HG03280 (cell line): ENCODE measurements at regions not wholly inside any gene's neighbourhood (a gene's known extent, or its start where the extent isn't known, plus 50 kb on each side); places are given as distances from the start of the nearest gene placed in this dataset.

Experiments used
- ATAC-seq: cut with Tn5 transposase; IDR thresholded peaks from one replicate; pipeline ENCODE4 v1.9.1; 2021; ENCODE audit warnings: mild to moderate bottlenecking, moderate library complexity; ENCODE audit not compliant: unreplicated experiment

DNA sequence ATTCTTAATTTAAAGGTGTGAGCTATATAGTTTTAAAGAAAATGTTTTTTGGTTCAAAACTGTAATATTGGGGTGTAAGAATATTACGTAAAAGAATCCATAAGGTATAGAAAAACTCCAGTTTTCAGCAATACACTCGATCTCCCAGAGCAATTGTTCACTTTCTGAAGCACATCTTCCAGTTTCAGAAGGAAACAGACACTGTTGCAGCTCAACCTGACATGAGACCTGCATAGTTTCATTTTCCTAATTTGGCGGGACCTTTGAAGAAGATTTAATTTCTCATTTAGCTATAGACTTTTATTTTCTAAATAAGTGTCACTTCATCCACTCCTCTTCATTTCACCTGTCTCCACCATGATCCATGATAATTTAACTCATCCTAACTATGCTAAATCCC is 281.5 kb downstream of the HTR1B start:
- no peak for ATAC-seq

DNA sequence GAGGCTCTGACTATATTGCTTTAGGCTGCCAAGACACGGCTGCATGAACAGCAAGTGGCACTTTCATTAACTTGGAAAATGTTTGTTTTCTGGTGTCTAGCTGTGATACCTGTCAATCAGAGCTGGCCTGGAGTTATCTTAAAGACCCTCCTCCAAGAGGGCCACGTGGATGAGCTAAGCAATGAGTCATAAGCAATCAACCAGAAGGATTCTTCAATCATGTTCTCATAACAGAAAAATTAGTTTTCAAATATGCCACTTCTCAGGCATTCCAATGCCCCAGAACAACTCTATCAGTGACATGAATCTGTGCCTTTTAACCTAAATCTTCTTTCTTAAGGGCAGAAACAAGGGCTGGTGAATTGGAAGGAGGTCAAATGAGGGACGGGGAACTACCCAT is 283.0 kb downstream of the HTR1B start:
- ATAC-seq: no peak

DNA sequence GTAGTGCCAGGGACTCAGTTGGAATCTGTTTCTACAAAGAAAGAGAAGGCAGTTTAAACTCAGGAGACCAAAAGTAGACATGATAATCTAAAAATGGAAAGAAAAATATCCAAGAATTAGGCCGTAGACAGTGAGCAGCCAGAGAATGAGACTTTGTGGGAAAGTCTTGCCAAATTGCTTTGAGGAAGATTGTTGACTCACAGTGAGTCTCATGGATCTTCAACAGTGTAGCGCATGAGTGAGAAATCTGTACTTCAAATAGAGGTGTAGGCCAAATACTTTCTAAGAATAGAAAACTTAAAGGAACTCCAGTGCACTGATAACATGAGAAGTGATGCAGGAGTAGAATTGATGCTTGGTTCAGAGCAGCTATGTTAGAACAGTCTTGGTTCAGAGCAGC is 284.5 kb downstream of the HTR1B start:
- ATAC-seq: no peak

DNA sequence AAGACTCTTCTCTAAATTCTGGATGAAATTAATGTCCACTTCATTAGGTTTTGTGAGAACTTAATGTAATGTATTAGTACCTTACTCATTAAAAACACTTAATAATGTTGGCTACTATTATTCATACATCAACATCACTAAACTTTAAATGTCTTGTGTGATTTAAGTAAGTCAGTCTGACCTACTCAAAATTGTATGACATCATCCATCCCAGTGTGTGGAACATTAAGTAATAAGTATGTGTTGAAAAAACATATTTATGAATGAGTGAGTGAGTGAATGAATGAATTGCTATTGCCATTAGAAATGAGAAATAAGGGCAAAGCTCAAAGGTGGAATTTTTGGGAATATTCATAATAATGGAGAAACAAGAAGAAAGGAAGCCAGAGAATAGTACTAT is 285.8 kb downstream of the HTR1B start:
- ATAC-seq: no peak

DNA sequence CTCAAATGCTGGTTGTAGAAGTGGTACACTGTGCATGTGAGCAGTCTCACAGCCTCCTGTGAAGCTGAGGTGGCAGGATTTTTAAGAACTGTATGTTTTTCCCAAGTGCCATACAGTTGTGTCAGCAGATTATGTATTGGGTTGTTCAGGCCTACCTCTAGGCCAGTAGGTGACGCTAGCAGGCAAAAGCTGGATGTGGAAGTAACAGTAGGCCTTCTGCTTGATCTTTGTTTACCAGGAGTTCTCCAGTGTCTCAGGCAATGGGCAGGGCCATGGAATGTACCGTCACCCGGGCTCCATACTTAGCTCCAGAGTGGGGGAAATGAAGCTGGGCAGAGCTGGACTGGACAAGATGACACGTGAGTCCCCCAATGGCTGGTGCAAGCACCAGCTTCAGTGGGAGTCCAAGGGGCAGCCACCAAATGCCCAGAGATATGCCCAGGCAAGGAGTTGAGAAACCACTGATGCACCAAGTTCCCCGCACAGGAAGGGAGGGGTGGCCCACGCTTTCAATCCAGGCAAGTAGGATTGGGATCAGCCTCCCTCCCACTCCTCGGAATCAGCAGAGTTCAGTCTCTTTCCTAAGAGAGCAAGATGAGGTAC is 289.7 kb downstream of the HTR1B start:
- ATAC-seq: no peak

DNA sequence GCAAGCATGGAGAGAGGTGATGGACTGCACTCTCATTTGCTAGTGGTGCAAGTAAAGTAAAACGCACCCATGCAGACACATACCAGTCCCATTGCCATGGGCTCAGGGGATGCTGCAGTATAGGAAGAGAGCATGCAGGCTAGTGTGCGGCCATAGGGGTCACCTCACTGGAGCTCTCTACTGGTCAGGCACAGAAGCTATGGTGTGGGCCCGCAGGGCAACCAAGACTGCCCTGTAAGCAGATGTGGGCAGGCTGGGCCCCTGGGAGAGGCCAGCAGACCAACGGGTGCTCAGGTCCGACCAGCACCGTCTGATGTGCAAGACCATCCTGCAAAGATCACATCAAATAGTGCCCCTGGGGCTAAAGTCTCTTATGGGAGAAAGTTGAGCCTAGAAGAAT is 290.7 kb downstream of the HTR1B start:
- no peak for ATAC-seq

DNA sequence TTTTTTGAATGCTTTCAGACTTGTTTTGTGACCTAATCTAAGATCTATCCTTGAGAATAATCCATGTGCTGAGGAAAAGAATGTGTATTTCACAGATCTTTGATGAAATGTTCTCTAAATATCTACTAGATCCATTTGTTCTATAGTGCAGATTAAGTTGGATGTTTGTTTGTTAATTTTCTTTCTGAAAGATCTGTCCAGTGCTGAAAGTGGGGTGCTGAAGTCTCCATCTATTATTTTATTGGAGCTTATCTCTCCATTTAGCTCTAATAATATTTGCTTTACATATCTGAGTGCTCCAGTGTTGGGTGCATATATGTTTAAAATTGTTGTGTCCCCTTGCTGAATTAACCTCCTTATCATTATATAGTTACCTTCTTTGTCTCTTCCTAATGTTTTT is 303.6 kb downstream of the HTR1B start:
- no peak for ATAC-seq

DNA sequence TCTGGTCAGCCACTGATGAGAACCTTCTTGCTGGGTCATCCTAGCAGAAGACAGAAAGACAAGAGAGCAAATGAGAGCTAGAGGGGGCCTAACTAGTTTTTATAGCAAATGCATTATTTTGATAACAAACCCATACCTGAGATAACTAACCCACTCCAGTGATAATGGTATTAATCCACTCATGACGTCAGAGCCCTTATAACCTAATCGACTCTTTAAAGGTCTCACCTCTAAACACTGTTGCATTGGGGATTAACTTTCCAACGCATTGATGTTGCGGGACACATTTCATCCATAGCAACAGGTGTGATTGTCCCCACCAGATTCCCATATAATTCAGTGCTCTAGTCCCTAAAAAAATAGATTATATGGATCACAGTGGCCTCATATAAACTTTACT is 312.1 kb downstream of the HTR1B start:
- no peak for ATAC-seq

DNA sequence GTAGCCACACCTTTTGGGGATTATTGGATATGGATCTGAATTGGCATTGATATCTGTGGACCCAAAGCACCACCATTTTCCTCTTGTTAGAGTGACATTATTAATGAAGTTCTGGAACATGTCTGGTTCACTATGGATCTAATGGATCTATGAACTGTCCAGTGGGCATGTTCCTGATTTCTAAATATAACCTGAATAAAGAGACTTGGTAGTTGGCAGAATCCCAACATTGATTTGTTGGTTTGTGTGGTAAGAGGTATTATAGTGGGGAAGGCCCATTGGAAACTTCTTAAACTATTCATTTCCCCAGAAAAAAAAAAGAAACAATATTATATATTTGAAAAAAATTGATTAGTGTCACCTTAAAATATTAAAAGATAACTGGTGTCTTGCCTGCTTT is 312.6 kb downstream of the HTR1B start:
- ATAC-seq: no peak

DNA sequence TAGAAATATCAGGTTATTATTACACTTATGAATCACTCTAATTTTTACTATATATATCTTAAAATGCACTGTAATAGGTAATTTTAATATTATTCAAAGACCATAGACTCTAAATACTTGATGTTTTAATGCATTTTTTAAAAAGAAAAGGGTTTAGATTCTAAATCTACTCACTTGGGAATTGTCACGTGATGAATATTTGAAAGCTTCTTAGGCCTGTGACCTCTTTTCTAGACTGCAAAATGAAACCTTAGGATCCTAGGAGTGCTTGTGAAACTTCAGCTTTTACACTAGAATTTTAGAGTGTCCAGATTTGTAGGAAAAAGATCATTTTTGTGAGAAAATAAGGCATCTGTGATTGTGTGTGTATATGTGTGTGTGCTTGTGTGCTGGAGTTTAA is 318.0 kb downstream of the HTR1B start:
- ATAC-seq: no peak

DNA sequence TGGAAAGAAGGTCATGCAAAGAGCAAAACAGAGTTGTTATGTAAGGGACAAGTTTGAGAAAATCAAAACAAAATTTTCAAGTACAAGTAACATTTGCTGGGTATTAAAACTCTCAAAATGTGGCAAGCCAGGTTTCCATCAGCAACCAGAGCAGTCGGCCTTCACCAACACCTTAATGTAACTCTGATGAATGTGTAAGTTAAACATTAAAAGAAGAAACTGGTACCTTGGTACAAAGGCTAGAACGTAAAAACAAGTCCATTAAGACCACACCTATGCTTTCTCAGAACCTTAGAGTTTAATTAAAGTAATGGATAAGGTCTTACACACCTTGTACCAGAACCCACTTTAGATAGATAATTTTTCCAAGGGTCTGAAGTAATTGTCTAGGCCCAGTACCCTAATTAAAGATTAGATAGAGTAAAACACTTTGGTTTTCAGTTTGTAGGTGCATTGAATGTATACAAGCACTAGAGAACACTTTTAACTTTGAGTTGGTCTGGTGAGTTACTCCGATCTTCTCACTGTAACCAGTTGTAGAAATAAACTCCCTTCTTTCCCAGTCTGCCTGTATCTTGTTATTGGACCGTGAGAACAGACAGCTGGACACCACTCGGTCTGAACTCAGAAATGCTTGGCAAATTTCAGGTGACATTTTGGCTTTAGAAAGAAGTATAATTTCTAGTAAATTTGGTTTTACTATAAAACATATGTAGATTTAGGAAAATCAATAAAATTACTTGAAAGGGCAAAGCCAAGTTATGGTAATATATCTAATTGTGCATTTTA is 319.4 kb downstream of the HTR1B start:
- ATAC-seq: no peak

DNA sequence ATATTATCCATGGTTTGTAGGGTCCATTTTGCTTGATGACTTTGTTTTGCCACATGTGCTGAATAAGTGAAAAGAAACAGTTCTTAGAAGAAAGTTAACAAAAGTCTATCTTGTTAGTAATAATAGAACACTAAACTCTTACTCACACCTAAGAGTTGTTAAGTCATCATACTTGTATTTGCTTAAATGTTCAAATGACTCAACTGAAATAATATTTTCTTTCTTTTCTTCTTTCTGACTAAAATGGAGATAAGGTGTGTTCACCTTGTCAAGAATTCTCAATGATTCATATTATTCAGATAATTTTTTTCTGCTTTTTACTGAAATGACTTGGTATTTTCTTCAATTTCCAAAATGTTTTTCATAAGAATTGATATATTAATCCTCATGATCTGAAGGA is 327.2 kb downstream of the HTR1B start:
- ATAC-seq: no peak

DNA sequence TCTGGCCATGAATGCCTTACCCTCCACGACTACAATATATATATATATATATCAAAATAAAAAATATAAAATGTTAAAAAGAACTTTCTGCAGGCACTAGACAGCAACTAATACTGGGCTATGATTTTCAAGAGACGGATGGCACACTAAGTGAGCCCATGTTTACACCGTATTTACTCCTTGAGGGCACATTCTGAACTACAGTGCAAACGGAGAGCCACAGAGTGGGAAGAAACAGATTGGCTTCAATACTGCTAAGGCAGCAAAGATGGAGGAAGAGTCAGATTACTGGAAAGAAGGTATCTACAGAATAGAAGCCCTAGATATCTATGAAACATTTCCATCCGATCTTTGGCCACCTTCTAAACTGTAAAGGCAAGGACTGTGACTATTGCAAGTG is 330.3 kb downstream of the HTR1B start:
- no peak for ATAC-seq

DNA sequence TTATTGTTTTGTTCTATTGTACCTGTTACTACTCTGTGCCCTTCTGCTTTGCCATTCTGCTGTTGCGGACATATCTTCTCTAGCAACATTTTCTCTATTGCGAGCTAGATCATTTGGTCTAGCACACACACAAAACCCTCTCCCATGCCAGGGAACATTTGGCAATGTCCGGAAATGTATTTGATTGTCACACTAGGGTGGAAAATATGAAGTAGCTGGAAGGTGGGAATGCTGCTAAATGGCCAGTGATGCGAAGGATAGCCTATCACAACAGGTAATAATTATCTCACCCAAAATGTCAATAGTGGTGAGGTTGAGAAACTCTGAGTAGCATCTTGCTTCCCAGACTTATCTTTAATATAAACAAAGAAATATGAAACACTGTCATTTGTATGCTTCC is 331.9 kb downstream of the HTR1B start:
- no peak for ATAC-seq

DNA sequence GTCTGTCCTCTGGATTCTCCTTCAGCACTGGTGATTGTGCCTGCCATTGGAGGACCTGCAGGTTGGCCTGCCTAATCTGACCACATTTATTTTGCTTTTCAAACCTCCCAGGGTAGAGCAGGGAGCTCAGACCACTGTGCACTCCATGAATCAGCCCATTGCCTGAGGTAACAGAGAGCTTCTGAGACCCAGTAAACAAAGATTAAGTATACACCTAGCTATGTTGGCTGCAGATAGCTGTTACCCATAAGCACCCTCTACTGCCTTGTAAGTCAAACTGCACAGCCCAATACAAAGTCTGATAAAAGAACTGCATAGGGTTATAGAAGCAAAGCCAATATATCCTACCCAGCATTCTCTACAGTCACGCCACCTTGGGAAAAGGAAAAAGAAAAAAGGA is 338.7 kb downstream of the HTR1B start:
- no peak for ATAC-seq

DNA sequence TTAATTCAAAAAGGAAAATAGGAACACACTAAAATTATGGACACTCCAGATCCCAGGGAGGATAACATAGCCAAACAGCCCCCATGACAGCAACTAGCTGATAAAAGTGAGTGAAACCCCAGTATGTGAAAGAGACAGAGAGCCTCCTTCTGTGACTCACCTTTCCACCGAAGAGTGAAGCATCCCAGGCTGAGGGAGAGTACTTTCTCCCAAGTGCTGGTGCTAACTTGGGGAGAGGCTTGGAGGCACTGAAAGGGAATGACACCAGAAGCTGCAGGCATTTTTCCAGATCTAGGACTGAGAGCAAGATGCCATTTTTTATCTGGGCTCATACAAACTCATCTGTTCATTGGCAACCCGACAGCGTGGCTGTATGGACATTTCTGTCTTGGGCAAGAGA is 339.8 kb downstream of the HTR1B start:
- ATAC-seq: no peak

DNA sequence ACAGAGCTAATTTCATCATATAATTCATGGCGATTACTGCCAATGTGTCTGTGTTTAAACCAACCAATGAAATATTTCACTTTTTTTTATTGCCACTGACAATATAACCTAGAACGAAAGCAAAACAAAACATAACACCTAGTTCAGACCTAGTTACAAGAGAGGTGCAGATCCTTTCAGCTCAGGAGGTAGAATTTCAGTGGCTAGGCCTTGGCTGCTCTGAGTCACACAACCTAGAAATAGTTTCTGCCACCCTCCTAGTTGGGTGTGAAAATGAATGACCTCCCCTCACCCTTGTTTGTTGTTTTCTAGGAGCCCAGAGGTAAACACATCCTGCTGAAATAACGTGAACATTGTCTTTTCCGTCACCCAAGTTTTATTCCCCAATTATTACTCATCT is 356.3 kb downstream of the HTR1B start:
- ATAC-seq: no peak

DNA sequence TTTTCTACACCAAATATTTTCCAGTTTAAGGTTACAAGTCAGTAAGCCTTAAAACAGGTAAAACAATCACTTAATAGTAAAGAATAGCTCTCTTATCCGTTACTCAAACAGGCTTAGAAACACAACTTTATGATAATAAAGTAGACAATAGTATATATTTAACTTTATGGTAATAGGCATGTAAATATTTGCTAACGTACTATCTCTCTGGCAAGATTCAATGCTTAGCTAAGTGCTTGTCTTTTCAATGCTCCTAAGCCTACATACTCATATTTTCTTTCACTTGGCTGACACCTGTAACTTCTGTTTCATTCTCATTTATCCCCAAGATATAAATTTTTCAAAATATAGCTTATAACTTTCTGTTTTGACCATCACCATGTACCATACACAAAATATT is 358.2 kb downstream of the HTR1B start:
- no peak for ATAC-seq

DNA sequence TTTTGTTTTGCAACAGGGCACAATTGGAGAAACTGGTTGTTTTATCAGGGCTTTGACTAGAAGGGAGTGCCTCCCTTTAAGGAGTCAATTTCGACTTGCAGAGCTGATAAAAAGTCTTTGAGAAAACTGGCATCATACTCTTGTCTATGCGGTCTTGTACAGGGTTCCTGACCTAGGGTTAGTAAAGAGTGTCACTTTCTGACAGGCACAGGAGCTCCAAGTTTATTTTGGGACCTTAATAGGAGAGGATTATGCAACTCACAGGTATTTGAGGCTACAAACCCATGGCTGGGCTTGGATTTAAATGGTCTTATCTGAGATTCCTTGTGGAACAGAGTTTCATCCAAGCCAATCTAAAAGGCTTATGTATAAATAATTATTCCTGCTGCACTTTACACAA is 365.4 kb downstream of the HTR1B start:
- no peak for ATAC-seq

DNA sequence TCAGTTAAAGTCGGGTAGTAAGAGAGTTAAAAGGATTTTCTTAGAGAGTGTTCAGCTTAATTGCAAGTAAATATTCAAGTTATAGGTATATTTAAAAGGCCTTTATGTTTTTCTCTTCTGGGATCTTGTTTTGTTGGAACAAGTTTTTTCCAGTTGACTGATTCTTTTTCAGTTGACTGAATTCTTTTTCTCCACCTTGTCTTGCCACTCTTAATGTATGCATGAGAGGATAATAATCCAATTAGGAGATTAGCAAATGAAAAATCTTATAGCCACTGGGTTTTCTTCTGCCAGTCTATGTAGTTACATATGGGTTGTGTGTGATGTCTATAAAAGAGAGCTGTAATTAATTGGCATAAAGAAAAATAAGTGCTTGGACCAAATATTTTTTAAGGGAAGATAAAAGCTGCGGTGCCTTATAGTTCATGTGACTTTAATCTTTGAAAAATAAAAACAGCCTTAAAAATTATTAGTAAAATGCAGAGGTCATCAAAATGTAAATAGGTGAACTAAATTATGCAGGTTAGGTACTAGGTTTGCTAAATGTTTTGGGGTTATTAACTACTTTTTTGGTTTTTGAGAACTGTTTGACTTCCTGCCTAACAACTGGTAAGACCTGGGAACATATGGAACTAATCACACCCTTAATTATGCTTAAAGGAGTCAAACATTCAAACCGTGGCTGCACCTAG is 367.2 kb downstream of the HTR1B start:
- ATAC-seq: no peak

DNA sequence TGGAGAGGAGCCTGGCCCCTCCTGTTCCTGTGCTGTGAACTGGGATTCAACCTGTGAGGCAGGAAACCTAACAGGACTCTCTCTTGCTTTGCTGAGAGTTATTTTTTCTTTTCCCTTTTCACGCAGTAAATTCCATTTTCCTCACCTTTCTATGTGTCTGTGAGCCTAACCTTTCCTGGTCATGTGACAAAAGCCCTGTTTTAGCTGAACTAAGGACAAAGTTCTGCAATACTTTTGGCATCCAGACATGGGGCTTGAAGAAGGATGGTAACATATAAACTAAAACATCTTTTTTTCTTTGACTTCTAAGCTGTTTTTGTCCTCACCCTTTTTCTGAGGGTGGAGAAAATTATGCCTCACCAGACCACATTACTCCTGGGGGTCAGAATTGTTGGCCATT is 368.5 kb downstream of the HTR1B start:
- no peak for ATAC-seq

DNA sequence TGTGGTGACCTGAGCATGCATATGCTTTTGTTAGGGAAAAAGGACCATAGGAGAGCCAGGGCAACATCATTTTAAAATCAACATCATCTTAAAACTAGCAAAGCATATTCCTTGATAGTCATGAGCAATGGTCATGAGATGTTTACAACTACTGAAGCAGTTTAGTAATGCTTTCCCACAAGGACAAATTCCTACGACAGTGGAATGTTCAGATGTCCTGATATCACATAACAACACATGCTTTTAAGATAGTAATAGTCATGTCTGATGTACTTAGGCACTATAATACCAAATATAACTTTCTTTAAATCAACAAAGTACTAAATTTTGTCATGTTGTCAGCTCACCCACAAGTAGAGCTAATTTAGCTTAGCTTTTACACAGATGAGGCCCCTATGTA is 370.3 kb downstream of the HTR1B start:
- no peak for ATAC-seq
